Panc1 (cell line): ENCODE measurements at regions not wholly inside any gene's neighbourhood (a gene's known extent, or its start where the extent isn't known, plus 50 kb on each side); places are given as distances from the start of the nearest gene placed in this dataset.

Experiments
- POLR2AphosphoS5 ChIP-seq: IDR thresholded peaks from 2 replicates; pipeline ENCODE4 v1.6.1; 2012; ENCODE audit warnings: mild to moderate bottlenecking, low read depth, low read length, moderate library complexity
- SIN3A ChIP-seq: IDR thresholded peaks from 2 replicates; pipeline ENCODE4 v1.6.1; 2012; ENCODE audit warnings: low read depth, mild to moderate bottlenecking, low read length, moderate library complexity, borderline replicate concordance; ENCODE audit not compliant: insufficient read depth
- TCF7L2 ChIP-seq: IDR thresholded peaks from 2 replicates; pipeline ENCODE4 v1.6.1; 2011; ENCODE audit warnings: mild to moderate bottlenecking, low read depth, low read length, inconsistent platforms
- TF ChIP-seq, protein P1 (sequence below): fragments of 450-650 bp; IDR thresholded peaks from 2 replicates; pipeline ENCODE4 v1.5.1; 2017; ENCODE audit warnings: mild to moderate bottlenecking
- TF ChIP-seq, protein P2 (sequence below), 2 experiments: IDR thresholded peaks; 2 replicates each; pipeline ENCODE4 v1.6.1; 2011 to 2012; ENCODE audit warnings: low read depth in 2 of 2, control low read depth in 1 of 2, low read length in 1 of 2, mild to moderate bottlenecking in 1 of 2, moderate library complexity in 1 of 2; ENCODE audit not compliant: insufficient read depth in 1 of 2

DNA sequence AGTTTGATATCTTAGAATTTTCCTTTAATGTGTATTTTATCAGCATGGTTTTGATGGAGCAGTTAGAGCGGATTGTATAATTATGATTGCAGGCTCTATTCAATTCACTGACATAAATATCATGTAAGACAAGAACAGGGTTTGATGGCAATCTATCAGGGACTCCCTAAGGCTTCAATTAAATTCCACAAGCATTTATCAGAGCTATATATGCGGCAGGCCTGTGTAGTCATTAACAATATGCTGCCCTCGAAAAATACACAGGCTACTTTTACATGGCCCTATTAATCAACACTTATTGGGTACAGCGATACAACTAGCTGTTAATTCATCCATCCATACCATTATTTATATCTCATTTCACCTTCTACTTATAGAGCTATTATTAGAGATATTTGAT lies 358.1 kb upstream of the TPK1 start:
- TF ChIP-seq, protein P1, sequence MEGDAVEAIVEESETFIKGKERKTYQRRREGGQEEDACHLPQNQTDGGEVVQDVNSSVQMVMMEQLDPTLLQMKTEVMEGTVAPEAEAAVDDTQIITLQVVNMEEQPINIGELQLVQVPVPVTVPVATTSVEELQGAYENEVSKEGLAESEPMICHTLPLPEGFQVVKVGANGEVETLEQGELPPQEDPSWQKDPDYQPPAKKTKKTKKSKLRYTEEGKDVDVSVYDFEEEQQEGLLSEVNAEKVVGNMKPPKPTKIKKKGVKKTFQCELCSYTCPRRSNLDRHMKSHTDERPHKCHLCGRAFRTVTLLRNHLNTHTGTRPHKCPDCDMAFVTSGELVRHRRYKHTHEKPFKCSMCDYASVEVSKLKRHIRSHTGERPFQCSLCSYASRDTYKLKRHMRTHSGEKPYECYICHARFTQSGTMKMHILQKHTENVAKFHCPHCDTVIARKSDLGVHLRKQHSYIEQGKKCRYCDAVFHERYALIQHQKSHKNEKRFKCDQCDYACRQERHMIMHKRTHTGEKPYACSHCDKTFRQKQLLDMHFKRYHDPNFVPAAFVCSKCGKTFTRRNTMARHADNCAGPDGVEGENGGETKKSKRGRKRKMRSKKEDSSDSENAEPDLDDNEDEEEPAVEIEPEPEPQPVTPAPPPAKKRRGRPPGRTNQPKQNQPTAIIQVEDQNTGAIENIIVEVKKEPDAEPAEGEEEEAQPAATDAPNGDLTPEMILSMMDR = no peak
- TF ChIP-seq, protein P2, sequence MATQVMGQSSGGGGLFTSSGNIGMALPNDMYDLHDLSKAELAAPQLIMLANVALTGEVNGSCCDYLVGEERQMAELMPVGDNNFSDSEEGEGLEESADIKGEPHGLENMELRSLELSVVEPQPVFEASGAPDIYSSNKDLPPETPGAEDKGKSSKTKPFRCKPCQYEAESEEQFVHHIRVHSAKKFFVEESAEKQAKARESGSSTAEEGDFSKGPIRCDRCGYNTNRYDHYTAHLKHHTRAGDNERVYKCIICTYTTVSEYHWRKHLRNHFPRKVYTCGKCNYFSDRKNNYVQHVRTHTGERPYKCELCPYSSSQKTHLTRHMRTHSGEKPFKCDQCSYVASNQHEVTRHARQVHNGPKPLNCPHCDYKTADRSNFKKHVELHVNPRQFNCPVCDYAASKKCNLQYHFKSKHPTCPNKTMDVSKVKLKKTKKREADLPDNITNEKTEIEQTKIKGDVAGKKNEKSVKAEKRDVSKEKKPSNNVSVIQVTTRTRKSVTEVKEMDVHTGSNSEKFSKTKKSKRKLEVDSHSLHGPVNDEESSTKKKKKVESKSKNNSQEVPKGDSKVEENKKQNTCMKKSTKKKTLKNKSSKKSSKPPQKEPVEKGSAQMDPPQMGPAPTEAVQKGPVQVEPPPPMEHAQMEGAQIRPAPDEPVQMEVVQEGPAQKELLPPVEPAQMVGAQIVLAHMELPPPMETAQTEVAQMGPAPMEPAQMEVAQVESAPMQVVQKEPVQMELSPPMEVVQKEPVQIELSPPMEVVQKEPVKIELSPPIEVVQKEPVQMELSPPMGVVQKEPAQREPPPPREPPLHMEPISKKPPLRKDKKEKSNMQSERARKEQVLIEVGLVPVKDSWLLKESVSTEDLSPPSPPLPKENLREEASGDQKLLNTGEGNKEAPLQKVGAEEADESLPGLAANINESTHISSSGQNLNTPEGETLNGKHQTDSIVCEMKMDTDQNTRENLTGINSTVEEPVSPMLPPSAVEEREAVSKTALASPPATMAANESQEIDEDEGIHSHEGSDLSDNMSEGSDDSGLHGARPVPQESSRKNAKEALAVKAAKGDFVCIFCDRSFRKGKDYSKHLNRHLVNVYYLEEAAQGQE (IDR thresholded peaks at IDR 0.05; ENCODE audit: insufficient read depth in 1 of 2, low read depth in 2 of 2, low read length in 1 of 2) = no peak
- TF ChIP-seq POLR2AphosphoS5 = no peak
- TF ChIP-seq TCF7L2 = no peak
- no peak for TF ChIP-seq SIN3A
